Neural cell (in vitro differentiated cells): ENCODE measurements at regions not wholly inside any gene's neighbourhood (a gene's known extent, or its start where the extent isn't known, plus 50 kb on each side); places are given as distances from the start of the nearest gene placed in this dataset.

Experiments
- H2AFZ ChIP-seq: fragments of 200-600, 300-800 bp; sonication (generic), shearing (Covaris generic); 2 replicates; pipeline ENCODE4 v1.6.0; 2014; ENCODE audit warnings: low read depth, mild to moderate bottlenecking, antibody characterized with exemption, low read length, moderate library complexity
- H3F3A ChIP-seq: fragments of 200-600 bp; shearing (Covaris generic); 2 replicates; pipeline ENCODE4 v1.6.1; 2016; ENCODE audit warnings: mild to moderate bottlenecking, moderate library complexity, mixed read lengths, antibody characterized with exemption, low read length; ENCODE audit not compliant: insufficient read depth, poor library complexity, severe bottlenecking
- H3K27ac ChIP-seq: fragments of 200-600, 300-800 bp; sonication (generic), shearing (Covaris generic); 2 replicates; pipeline ENCODE4 v1.5.1; 2014; ENCODE audit warnings: mild to moderate bottlenecking, low read length, moderate library complexity
- H3K27me3 ChIP-seq: fragments of 300-800, 200-600 bp; sonication (generic), shearing (Covaris generic); 2 replicates; pipeline ENCODE4 v1.6.0; 2014; ENCODE audit warnings: mild to moderate bottlenecking, low read depth, low read length, moderate library complexity; ENCODE audit not compliant: insufficient read depth
- H3K36me3 ChIP-seq: fragments of 300-800, 200-600 bp; sonication (generic), shearing (Covaris generic); 2 replicates; pipeline ENCODE4 v1.5.1; 2014; ENCODE audit warnings: mild to moderate bottlenecking, antibody characterized with exemption, low read length, moderate library complexity; ENCODE audit not compliant: insufficient read depth
- H3K4me2 ChIP-seq: fragments of 300-800, 200-600 bp; sonication (generic), shearing (Covaris generic); 2 replicates; pipeline ENCODE4 v1.6.0; 2014; ENCODE audit warnings: mild to moderate bottlenecking, low read length
- H3K4me3 ChIP-seq: fragments of 300-800, 200-600 bp; sonication (generic), shearing (Covaris generic); 2 replicates; pipeline ENCODE4 v1.5.1; 2014; ENCODE audit warnings: mild to moderate bottlenecking, low read length, moderate library complexity
- H3K79me2 ChIP-seq: fragments of 200-600 bp; shearing (Covaris generic); replicated peaks from 2 replicates; pipeline ENCODE4 v1.6.0; 2014; ENCODE audit warnings: mild to moderate bottlenecking, low read length, moderate library complexity; ENCODE audit not compliant: insufficient read depth
- H3K9ac ChIP-seq: fragments of 300-800, 200-600 bp; sonication (generic), shearing (Covaris generic); 2 replicates; pipeline ENCODE4 v1.6.1; 2016; ENCODE audit warnings: mild to moderate bottlenecking, low read length, mixed read lengths
- H3K9me2 ChIP-seq: fragments of 200-600 bp; shearing (Covaris generic); 2 replicates; pipeline ENCODE4 v1.6.1; 2016; ENCODE audit warnings: mild to moderate bottlenecking, low read length, mixed read lengths; ENCODE audit not compliant: insufficient read depth
- H3K9me3 ChIP-seq: fragments of 200-600, 300-800 bp; sonication (generic), shearing (Covaris generic); 2 replicates; pipeline ENCODE4 v1.6.1; 2016; ENCODE audit warnings: mild to moderate bottlenecking, mixed run types, low read length, moderate library complexity, mixed read lengths
- H4K20me1 ChIP-seq: fragments of 200-600 bp; shearing (Covaris generic); 2 replicates; pipeline ENCODE4 v1.6.1; 2016; ENCODE audit warnings: mild to moderate bottlenecking, mixed run types; ENCODE audit not compliant: insufficient read depth
- EP300 ChIP-seq: fragments of 450-650 bp; conservative IDR thresholded peaks from 2 replicates; pipeline ENCODE4 v1.6.1; 2014; ENCODE audit warnings: antibody characterized with exemption, mild to moderate bottlenecking, moderate library complexity; ENCODE audit not compliant: poor library complexity, severe bottlenecking
- EZH2 ChIP-seq: fragments of 200-600, 300-800 bp; shearing (Covaris generic), sonication (generic); IDR thresholded peaks from 2 replicates; pipeline ENCODE4 v1.6.1; 2014; ENCODE audit warnings: antibody characterized with exemption, low read length, borderline replicate concordance, mild to moderate bottlenecking; ENCODE audit not compliant: insufficient read depth, poor library complexity, severe bottlenecking
- MXI1 ChIP-seq: fragments of 450-650 bp; conservative IDR thresholded peaks from 2 replicates; pipeline ENCODE4 v1.6.1; 2014; ENCODE audit warnings: antibody characterized with exemption, mild to moderate bottlenecking; ENCODE audit not compliant: poor library complexity, severe bottlenecking
- POLR2AphosphoS5 ChIP-seq: IDR thresholded peaks from 2 replicates; pipeline ENCODE4 v1.6.1; 2012
- RAD21 ChIP-seq: fragments of 450-650 bp; conservative IDR thresholded peaks from 2 replicates; pipeline ENCODE4 v1.6.1; 2014; ENCODE audit warnings: antibody characterized with exemption, mild to moderate bottlenecking, moderate library complexity
- SMC3 ChIP-seq: fragments of 450-650 bp; conservative IDR thresholded peaks from 2 replicates; pipeline ENCODE4 v1.6.1; 2014; ENCODE audit warnings: antibody characterized with exemption, mild to moderate bottlenecking, moderate library complexity; ENCODE audit not compliant: poor library complexity
- TAF1 ChIP-seq: IDR thresholded peaks from 2 replicates; pipeline ENCODE4 v1.6.1; 2012; ENCODE audit warnings: low read depth
- TF ChIP-seq, protein P1 (sequence below): IDR thresholded peaks from 2 replicates; pipeline ENCODE4 v1.6.1; 2012; ENCODE audit warnings: borderline replicate concordance
- TF ChIP-seq, protein P2 (sequence below): fragments of 450-650 bp; IDR thresholded peaks from 2 replicates; pipeline ENCODE4 v1.5.1; 2014; ENCODE audit warnings: antibody characterized with exemption, mild to moderate bottlenecking, moderate library complexity; ENCODE audit not compliant: poor library complexity, severe bottlenecking

DNA sequence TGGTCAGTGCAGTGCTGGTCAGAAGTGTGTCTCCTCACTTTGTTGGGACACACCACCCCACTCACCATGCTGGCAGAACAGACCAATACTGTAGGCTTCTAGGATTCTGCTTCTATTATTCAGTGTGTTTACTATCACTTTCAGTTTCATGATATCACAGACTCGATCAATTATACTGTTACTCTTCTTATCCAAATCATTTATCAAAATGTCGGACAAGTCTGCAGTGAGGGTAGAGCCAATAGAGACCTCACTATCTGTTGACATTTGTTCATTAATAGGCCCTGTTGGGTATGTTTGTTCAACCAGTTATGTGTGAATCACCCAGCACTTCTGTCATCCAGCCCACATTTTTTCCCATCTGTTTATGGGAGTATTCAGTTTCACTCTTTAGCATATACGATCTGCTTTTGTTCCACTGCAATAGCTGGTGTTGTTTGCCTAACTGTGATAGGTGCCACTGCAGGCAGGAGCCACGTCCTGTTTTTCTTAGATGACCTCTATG lies 140.1 kb downstream of the NRN1 start:
- Histone ChIP-seq H3K9me3 (no peaks in the 10 kb centered on the region), H2AFZ (no peak overlapping the region), H3K4me3 (no peak overlapping the region), H3K4me2 (no peak overlapping the region), H3K79me2 (no peaks in the 10 kb centered on the region), H3K9ac (no peak overlapping the region), H4K20me1 (no peaks in the 10 kb centered on the region), H3K36me3 (no peaks in the 10 kb centered on the region), H3K27me3 (no peaks in the 10 kb centered on the region), H3K27ac (no peak overlapping the region), H3F3A (no peaks in the 10 kb centered on the region), H3K9me2 (no peaks in the 10 kb centered on the region)
- TF ChIP-seq EZH2, result no peak
- no peak for TF ChIP-seq SMC3
- no peak for TF ChIP-seq TAF1
- TF ChIP-seq MXI1, result no peak
- TF ChIP-seq RAD21, result no peak
- TF ChIP-seq, protein P1, sequence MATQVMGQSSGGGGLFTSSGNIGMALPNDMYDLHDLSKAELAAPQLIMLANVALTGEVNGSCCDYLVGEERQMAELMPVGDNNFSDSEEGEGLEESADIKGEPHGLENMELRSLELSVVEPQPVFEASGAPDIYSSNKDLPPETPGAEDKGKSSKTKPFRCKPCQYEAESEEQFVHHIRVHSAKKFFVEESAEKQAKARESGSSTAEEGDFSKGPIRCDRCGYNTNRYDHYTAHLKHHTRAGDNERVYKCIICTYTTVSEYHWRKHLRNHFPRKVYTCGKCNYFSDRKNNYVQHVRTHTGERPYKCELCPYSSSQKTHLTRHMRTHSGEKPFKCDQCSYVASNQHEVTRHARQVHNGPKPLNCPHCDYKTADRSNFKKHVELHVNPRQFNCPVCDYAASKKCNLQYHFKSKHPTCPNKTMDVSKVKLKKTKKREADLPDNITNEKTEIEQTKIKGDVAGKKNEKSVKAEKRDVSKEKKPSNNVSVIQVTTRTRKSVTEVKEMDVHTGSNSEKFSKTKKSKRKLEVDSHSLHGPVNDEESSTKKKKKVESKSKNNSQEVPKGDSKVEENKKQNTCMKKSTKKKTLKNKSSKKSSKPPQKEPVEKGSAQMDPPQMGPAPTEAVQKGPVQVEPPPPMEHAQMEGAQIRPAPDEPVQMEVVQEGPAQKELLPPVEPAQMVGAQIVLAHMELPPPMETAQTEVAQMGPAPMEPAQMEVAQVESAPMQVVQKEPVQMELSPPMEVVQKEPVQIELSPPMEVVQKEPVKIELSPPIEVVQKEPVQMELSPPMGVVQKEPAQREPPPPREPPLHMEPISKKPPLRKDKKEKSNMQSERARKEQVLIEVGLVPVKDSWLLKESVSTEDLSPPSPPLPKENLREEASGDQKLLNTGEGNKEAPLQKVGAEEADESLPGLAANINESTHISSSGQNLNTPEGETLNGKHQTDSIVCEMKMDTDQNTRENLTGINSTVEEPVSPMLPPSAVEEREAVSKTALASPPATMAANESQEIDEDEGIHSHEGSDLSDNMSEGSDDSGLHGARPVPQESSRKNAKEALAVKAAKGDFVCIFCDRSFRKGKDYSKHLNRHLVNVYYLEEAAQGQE, result no peak
- TF ChIP-seq, protein P2, sequence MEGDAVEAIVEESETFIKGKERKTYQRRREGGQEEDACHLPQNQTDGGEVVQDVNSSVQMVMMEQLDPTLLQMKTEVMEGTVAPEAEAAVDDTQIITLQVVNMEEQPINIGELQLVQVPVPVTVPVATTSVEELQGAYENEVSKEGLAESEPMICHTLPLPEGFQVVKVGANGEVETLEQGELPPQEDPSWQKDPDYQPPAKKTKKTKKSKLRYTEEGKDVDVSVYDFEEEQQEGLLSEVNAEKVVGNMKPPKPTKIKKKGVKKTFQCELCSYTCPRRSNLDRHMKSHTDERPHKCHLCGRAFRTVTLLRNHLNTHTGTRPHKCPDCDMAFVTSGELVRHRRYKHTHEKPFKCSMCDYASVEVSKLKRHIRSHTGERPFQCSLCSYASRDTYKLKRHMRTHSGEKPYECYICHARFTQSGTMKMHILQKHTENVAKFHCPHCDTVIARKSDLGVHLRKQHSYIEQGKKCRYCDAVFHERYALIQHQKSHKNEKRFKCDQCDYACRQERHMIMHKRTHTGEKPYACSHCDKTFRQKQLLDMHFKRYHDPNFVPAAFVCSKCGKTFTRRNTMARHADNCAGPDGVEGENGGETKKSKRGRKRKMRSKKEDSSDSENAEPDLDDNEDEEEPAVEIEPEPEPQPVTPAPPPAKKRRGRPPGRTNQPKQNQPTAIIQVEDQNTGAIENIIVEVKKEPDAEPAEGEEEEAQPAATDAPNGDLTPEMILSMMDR, result no peak
- TF ChIP-seq POLR2AphosphoS5, result no peak
- TF ChIP-seq EP300, result no peak

GRCh38 chr6:5865506-5866031 lies 141.2 kb downstream of the NRN1 start:
- Histone ChIP-seq H3K9me3 (no peaks in the 10 kb centered on the region), H3K27me3 (no peaks in the 10 kb centered on the region), H3K27ac (no peak overlapping the region), H3K4me2 (no peak overlapping the region), H3K79me2 (no peaks in the 10 kb centered on the region), H3K36me3 (no peaks in the 10 kb centered on the region), H3K4me3 (no peak overlapping the region), H3K9ac (no peak overlapping the region), H2AFZ (no peak overlapping the region), H3K9me2 (no peaks in the 10 kb centered on the region), H4K20me1 (no peaks in the 10 kb centered on the region), H3F3A (no peaks in the 10 kb centered on the region)
- TF ChIP-seq RAD21 (no peak), TAF1 (no peak), EP300 (no peak), MXI1 (no peak), POLR2AphosphoS5 (no peak), EZH2 (no peak), SMC3 (no peak)
- TF ChIP-seq, protein P2, result no peak
- TF ChIP-seq, protein P1, result no peak
